Gastroesophageal sphincter (tissue), 3 donors: ENCODE measurements at regions not wholly inside any gene's neighbourhood (a gene's known extent, or its start where the extent isn't known, plus 50 kb on each side); places are given as distances from the start of the nearest gene placed in this dataset.
"Not testable (repeated sequence)": the region's sequence is repeated elsewhere in the genome, so short reads cannot be mapped to it uniquely, and the experiment has no call there.

ENCODE experiments used
- CTCF ChIP-seq, 4 experiments: fragments of 200-600 bp in 2 of 4; fragments of 450-650 bp in 2 of 4; sonication (generic) in 1 of 4; IDR thresholded peaks; one replicate each; pipeline ENCODE4 v1.5.1; 2017 to 2019; ENCODE audit warnings: antibody characterized with exemption in 4 of 4, mild to moderate bottlenecking in 2 of 4, moderate library complexity in 2 of 4
- EP300 ChIP-seq: sonication (generic); formaldehyde crosslinking; IDR thresholded peaks from one replicate; pipeline ENCODE4 v1.6.1; 2017; ENCODE audit warnings: antibody characterized with exemption, mild to moderate bottlenecking
- POLR2A ChIP-seq, 2 donors: fragments of 450-650 bp; IDR thresholded peaks; one replicate each; pipeline ENCODE4 v1.6.1; 2017; ENCODE audit warnings: antibody characterized with exemption in 2 of 2, mild to moderate bottlenecking in 2 of 2, moderate library complexity in 1 of 2
- POLR2AphosphoS5 ChIP-seq: sonication (generic); formaldehyde crosslinking; IDR thresholded peaks from one replicate; pipeline ENCODE4 v1.6.1; 2017; ENCODE audit warnings: antibody characterized with exemption

- TF ChIP-seq CTCF (IDR thresholded peaks at IDR 0.05); POLR2A (IDR thresholded peaks at IDR 0.05); POLR2AphosphoS5; EP300: not testable (repeated sequence)
These were observed 90.2 kb upstream of the ZEB1 start for GRCh38 chr10:31228780-31229179.
